GM12874 (cell line): ENCODE measurements at regions not wholly inside any gene's neighbourhood (a gene's known extent, or its start where the extent isn't known, plus 50 kb on each side); places are given as distances from the start of the nearest gene placed in this dataset.

Experiments used
- TF ChIP-seq, protein P1 (sequence below): IDR thresholded peaks from 2 replicates; pipeline ENCODE4 v1.5.1; 2011; ENCODE audit warnings: low read depth, mild to moderate bottlenecking, control low read depth, low read length, moderate library complexity; ENCODE audit not compliant: insufficient read depth

DNA sequence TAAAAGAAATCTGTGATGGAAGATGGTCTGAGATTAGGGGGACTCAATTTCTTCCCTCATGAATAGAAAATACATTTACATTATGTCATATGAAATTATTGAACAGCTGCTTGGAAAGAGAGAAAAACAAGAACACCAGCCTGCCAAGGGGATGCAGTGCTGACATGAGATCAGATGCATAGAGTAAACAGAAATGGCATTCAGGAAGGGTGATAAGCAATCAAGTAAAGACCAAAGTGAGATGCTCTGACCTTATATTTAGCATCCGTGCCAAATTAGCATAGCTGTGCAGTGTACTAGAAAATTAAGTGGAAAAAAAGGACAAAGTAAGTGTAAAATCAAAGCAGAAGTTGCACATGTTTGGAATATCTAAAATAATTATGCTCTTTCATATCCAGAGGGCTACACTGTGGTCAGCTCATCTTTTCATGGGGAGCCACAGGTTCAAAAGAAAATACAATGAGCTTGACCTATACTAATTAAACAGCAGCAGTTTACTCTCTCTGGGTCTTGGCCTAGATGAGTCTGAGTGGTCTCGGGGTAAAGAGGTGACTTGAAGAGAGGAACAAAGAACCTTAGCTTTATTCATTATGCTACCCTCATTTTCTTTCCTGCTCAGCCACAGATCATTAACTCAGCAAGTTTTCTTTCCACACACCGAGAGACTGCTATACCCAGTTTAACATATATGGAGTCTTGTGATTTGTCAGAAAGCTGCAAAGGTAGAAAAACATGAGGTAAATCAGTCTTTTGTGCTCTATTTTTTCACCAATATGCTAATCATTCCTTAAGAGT, 359.4 kb upstream of the FOXG1 start:
- TF ChIP-seq, protein P1, sequence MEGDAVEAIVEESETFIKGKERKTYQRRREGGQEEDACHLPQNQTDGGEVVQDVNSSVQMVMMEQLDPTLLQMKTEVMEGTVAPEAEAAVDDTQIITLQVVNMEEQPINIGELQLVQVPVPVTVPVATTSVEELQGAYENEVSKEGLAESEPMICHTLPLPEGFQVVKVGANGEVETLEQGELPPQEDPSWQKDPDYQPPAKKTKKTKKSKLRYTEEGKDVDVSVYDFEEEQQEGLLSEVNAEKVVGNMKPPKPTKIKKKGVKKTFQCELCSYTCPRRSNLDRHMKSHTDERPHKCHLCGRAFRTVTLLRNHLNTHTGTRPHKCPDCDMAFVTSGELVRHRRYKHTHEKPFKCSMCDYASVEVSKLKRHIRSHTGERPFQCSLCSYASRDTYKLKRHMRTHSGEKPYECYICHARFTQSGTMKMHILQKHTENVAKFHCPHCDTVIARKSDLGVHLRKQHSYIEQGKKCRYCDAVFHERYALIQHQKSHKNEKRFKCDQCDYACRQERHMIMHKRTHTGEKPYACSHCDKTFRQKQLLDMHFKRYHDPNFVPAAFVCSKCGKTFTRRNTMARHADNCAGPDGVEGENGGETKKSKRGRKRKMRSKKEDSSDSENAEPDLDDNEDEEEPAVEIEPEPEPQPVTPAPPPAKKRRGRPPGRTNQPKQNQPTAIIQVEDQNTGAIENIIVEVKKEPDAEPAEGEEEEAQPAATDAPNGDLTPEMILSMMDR: no peak

- TF ChIP-seq, protein P1: no peak
Measured at GRCh38 chr14:28407996-28408395, 358.6 kb upstream of the FOXG1 start.

DNA sequence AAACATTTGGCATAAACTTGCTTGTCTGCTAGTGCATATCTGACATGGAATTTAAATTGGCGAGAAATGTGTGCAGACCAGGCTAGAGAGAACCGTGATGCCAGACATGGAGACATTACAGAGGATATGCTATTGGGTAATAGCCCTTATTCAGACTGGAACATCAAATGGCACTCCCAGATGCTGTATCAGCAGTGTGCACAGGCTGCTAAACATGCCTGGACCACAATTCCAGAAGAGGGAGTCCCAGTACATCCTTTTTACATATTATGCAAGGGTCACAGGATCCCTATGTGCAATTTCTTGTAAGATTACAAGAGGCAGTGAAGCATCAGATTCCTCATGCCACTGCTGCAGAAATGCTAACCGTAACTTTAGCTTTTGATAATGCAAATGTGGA, 354.5 kb upstream of the FOXG1 start:
- TF ChIP-seq, protein P1: no peak

- TF ChIP-seq, protein P1: no peak
Measured at GRCh38 chr14:28426960-28427359, 339.6 kb upstream of the FOXG1 start.

GRCh38 chr14:28436821-28437220, 329.8 kb upstream of the FOXG1 start:
- TF ChIP-seq, protein P1: no peak

GRCh38 chr14:28461389-28461788, 305.2 kb upstream of the FOXG1 start:
- TF ChIP-seq, protein P1: no peak

- TF ChIP-seq, protein P1: no peak
Measured at GRCh38 chr14:28467611-28468010, 299.0 kb upstream of the FOXG1 start.
